MM.1S (cell line): ENCODE measurements at regions not wholly inside any gene's neighbourhood (a gene's known extent, or its start where the extent isn't known, plus 50 kb on each side); places are given as distances from the start of the nearest gene placed in this dataset.

Source experiments
- CTCF ChIP-seq: fragments of 300-600 bp; sonication (generic); IDR thresholded peaks from 2 replicates; pipeline ENCODE4 v1.5.1; 2016; ENCODE audit warnings: antibody characterized with exemption, low read length, mixed read lengths
- EZH2phosphoT487 ChIP-seq: fragments of 300-600 bp; sonication (generic); IDR thresholded peaks from 2 replicates; pipeline ENCODE4 v1.6.1; 2018; ENCODE audit warnings: antibody characterized with exemption, low read length

GRCh38 chr19:27909861-27910260 lies 1303.1 kb downstream of the UQCRFS1 start:
- TF ChIP-seq EZH2phosphoT487 (no peak), CTCF (no peak)
